SKM-1 treated with dmso at 0.1 percent for 144 hours (cell line): ENCODE measurements at regions not wholly inside any gene's neighbourhood (a gene's known extent, or its start where the extent isn't known, plus 50 kb on each side); places are given as distances from the start of the nearest gene placed in this dataset.
"Not testable (repeated sequence)": the region's sequence is repeated elsewhere in the genome, so short reads cannot be mapped to it uniquely, and the experiment has no call there.

Experiments used
- DNase-seq: peaks from one replicate; lab custom pipeline; 2025; ENCODE audit not compliant: unreplicated experiment; lab: John Stamatoyannopoulos, UW

DNA sequence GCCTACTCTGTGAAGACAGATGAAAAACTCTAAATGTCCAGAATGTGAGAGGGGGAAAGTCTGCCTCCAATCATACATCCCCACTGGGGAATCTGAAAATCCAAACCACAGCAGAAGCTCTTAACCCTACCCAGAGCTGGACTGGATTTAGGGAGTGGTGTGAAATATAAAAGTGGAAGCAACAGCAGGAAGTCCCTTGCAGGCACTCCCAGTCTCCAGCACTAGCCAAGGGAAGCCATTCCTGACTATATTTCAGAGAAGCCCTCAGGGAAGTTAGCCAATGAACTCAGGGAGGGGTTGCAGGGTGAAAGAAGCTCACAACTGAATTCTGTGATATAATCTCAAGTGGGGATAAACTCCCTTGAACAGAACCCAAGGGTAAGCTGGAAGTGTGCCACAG, 51.5 kb downstream of the CRPPA start:
- DNase-seq: no peak

GRCh38 chr7:16369309-16369708, 52.0 kb downstream of the CRPPA start:
- DNase-seq: not testable (repeated sequence)

DNA sequence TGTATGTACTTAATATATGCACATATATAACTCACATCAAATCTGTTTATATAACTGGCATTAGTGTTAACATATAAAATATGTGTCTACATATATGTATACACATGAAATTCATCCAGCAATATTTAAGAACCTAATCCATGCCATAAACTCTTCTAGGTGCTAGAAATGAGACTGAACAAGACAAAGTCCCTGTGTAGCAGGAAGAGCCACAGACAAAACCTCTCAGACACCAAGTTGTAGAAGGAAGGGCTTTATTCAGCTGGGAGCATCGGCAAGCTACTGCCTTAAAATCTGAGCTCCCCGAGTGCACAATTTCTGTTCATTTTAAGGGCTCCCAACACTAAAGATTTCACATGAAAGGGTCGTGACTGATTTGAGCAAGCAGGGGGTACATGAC, 52.5 kb downstream of the CRPPA start:
- no peak for DNase-seq

DNA sequence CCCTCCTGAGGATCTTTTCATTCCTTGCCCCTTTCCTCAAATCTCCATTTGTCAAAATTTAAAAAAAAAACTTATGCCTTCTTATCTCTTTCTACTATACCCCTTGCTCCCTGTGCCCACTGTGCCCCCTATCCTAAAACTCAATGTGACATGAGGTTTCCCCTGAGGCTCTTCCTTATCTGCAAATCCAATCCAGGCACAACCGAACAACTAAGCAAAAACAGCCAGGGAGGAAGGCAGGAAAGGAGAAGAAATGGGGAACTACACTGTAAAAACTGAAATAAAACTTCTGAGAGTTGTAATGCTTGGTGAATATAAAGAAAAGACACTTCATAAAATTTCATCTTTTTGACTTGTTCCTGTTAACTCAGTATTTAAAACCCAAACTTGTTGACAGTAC, 54.2 kb downstream of the CRPPA start:
- no peak for DNase-seq

DNA sequence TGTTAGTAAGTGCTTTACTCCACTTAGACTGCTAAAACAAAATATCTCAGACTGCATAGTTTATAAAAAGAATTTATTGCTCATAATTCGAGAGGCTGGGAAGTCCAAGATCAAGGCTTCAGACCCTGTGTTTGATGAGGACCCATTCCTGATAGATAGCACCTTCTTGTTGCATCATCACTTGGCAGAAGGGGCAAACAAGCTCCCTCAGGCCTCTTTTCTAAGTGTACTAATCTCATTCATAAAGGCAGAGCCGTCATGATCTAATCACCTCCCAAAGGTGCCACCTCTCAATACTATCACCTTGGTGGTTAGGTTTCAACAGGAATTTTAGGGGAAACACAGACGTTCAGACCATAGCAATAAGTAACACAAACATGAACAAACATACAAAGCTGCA, 55.4 kb downstream of the CRPPA start:
- no peak for DNase-seq

DNA sequence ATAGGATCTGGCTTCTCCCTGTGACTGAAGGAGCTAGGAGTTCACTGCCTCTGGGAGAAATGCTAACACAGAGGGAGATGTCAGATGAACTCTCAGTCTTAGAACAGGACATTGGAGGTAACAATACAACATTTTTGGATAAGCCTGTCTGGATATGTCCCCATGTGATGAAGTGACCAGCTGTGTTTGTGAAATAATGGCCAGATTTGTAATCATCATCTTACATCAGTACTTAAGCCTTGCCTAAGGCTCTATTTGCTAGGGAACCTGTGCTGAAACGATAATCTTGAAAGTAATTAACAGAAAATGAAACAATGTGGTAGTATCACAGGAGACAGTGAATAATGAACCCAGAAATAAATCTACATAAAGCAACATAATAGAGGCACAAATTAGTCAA, 56.2 kb downstream of the CRPPA start:
- no peak for DNase-seq

- no peak for DNase-seq
Measured at GRCh38 chr7:16359216-16359615, 62.1 kb downstream of the CRPPA start.

DNA sequence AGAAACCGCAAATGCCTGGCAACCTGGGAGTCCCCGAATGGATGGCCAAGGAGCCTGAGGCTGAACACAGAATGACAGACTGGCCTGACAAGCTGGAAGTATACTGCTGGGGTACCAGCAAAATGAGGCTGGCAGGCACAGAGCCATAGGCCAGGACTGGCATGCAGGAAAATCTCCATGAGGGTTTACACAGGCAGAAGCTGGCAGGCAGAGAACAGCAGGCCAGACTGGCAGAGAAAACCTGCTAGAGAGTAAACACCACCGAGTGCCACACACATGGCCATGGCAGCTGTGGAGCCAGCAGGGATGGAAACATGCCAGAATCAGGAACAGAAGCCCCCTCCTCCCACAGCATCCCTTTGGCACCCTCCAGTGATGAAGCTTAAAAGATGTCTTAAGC, 63.4 kb downstream of the CRPPA start:
- DNase-seq: no peak

DNA sequence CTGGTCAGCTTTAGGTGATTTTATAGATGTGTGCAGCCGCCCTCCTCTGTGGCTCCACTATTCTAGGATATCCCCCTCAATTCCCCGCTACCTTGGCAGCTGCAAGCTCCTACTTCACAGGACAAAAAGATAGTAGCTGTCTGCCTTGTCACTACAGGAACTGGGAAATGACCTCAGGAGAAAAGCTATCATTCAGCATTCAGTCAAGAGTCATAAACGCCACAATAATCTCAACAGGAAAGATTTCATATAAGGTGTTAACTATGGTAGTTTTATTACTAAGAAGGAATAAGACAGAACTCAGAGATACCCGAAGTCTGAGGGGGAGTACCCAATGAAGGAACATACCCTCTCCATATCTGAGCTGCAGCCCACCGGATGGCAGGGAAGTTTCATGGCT, 63.9 kb downstream of the CRPPA start:
- no peak for DNase-seq

DNA sequence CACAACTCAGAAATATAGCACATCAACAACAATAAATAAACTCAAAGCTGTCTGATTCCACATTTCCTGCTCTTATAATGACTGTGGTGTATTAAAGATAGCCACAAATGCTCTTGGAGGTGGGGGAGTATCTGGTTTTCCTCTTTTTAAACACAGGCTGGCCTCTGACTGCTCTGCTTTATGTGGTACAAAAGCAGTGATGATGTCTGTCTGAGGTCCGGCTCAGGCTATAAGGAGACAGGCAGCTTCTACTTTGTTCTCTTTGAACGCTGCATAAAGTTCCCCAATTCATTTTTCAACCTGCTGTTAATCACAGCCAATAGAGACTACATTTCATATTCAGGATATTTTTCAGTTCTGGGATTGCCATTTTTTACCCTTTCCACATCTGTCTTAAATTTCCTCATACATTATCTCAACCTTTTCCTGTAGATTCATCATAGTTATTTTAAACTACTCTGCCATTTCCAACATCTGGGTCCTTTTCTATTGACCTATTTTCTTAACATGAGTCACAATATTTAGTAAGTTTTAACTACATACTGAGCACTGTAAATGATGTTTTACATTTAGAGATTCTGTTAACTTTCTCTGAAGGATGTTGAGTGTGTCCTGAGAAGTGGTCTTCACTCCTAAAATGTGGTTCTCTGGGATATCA, 64.9 kb downstream of the CRPPA start:
- DNase-seq: no peak

- no peak for DNase-seq
Measured at GRCh38 chr7:16354573-16354972, 66.8 kb downstream of the CRPPA start.

GRCh38 chr7:16353226-16353625, 68.1 kb downstream of the CRPPA start:
- DNase-seq: no peak

DNA sequence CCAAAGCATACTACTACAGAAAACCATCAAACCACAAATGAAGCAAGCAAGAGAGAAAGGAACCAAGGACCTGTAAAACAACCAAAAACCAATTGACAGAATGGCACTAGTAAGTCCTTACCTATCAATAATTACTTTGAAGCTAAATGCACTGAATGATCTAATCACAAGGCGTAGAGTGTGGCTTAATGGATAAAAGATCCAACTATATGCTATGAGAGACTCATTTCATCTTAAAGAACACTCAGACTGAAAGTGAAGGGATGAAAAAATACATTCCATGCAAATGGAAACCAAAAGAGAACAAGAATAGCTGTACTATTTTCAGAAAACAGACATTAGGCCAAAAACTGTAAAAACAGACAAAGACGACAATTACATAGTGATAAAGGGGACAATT, 70.7 kb downstream of the CRPPA start:
- no peak for DNase-seq

DNA sequence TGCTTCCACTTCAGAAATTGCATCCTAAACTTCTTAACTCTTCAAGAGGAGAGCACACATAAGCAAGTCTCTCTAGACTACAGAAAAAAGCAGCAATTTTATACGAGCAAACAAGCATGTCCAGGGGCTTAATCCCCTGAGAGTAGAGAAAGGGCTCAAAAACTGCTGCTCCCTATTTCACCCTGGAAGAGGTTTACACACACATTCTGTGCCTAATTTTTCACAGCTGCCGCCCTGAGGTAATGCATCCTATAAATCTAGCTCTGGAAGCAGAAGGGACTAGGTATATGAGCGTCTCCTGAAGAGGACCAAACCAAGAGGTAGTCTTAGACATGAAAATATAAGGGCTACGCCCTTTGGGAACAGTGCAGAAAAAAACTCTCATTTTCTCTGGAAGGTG, 73.1 kb downstream of the CRPPA start:
- no peak for DNase-seq

- no peak for DNase-seq
Measured at GRCh38 chr7:16347827-16348192, 73.5 kb downstream of the CRPPA start.

DNA sequence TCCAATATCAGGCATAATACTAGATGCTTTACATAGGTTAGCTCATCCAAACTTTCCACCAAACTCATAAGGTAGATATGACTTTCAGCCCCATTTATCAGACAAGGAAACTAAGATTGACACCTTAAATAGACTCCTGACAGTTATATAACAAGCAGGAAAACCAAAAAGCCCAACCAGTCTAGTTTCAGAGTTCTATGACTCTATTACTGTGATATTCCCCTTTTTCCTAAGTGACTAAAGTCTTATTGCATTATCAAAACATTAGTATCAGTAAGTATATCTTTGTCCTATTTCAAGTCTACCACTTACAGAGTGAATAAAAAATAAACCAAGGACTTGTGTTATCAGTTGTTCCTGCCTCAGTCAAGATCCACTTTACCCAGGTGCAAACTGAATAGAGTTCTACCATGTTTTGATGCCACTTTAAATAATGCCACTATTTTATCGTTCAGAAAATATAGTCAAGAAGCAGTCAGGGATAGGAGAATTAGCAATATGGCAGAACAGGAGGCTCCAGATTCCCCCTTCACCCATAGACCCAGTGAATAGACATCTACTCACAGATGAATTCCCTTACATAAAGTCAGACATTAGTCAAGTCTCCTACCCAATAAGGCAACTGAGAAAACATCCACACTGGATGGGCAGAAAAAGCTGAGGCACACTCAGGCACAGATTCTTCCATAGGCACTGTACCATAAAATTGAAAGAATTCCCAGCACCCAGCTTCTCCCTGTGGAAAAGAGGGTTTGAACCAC, 74.1 kb downstream of the CRPPA start:
- no peak for DNase-seq

DNA sequence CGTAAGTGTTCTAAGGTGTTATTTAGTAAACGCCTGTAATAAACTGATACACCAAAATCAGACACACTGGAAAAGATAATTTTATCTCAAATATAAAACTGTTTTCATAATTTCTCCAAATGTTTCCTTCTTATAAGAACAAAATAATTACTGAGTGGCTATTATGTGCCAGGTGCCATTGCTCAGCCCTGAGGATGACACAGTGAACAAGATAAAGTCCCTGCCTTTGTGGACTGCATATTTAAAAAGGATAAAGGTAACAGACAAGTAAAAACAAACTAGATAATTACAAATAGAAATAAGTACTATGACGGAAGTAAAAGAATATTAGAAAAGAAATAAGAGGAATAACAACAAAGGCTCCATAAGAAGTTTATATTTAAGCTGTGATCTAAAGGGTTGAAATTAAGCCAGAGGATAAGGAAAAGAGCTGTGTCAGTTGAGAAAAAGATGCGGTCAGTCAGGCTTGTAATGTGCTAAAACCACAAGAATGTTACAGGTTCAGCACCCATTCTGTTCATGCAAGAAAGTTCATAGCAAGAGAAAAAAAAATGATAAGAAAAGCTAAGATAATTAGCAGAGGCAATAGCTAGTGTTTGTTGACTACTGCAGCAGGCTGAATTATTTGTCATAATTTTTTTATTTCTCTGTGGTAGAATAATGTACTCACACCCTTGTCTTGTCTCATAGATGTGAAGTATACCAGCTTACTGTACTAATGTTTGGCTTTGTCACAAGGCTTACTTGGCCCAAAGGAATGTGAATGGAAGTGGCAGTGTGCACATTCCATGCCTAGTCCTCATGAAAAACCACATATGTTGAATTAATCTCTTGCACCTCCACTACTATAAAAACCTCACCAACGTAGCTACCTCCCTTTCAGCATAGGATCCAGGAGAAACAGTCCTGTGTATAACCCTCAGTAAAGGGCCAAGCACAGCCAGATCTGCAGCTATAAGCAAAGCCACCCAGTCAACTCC, 75.1 kb downstream of the CRPPA start:
- no peak for DNase-seq

DNA sequence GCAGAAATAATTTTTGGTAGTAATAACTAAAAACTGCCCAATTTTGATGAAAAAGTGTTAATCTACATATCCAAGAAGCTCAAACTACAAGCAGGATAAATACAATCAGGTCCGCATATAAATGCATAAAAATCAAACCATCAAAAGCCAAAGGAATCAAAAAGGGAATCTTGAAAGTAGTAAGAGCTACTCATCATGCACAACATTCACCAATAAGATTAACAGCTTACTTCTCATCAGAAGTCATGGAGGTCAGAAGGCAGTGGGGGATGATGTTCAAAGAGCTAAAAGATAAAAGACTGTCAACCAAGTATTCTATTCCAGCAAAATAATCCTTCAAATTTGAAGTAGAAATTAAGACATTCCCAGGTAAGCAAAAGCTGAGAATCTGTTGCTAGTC, 76.4 kb downstream of the CRPPA start:
- DNase-seq: no peak

DNA sequence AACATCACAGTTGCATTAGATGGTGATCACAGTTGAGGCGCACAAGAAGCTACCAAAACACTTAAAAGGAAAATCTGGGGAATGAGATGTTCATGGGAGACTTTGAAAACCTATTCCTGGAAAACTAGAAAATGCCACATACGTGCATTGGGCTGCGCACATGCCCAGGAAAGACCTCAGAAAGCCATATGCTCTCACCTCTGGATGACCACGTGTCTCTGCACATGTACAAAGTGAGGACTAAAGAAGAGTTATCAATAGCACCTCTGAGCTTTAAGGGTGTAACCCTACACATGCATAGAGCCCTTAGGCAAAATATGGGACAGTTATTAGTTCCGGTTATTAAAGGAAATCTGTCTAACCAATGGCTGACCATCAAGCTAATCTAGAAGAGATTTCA, 77.7 kb downstream of the CRPPA start:
- no peak for DNase-seq

- no peak for DNase-seq
Measured at GRCh38 chr7:16338065-16338464, 83.3 kb downstream of the CRPPA start.

DNA sequence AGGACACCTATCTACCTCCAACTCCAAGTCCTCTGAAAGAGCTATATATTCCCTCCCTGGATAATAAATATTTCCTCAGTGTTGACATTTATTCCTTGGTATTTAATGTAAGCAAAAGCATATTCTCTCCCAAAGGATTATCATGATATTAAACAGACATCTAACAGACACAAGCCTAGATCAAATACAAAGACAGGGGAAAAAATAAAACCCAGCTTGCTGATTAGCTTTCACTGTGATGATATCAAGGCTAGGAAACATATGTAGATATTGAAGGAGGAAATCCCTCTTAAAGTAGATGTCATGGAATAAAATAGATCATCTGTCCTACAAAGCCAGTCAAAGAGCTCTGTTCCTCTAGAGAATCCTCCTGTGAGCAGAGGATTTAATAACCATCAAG, 95.2 kb downstream of the CRPPA start:
- DNase-seq: no peak

DNA sequence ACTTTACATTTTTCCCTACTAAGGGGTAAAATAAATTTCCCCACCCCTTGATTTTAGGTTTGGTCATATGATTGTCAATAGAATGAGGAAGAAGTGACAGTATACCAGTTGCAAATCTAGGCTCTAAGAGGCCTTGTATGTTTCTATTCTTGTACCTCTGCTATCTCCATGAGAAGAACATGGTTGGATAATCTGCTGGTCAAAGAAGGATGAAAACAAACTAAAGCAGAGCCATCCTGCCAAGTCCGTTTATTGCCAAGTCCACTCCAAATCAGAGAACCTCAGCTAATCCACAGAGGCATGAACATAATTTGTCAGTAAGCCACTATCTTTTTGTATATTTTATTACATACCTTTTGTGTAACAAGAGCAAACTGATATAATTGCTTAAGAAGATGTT, 98.0 kb downstream of the CRPPA start:
- DNase-seq: no peak
